DOHH2 (cell line): ENCODE measurements at regions not wholly inside any gene's neighbourhood (a gene's known extent, or its start where the extent isn't known, plus 50 kb on each side); places are given as distances from the start of the nearest gene placed in this dataset.

ENCODE experiments used
- EZH2phosphoT487 ChIP-seq: fragments of 200-600 bp; sonication (generic); IDR thresholded peaks from 2 replicates; pipeline ENCODE4 v1.6.1; 2017; ENCODE audit warnings: borderline replicate concordance, mild to moderate bottlenecking, antibody characterized with exemption, low read length, moderate library complexity, mixed read lengths
- TF ChIP-seq, protein P1 (sequence below): fragments of 200-600 bp; sonication (generic); IDR thresholded peaks from one replicate; pipeline ENCODE4 v1.5.1; 2014; ENCODE audit warnings: antibody characterized with exemption, mild to moderate bottlenecking, low read depth, low read length; ENCODE audit not compliant: poor library complexity, severe bottlenecking

DNA sequence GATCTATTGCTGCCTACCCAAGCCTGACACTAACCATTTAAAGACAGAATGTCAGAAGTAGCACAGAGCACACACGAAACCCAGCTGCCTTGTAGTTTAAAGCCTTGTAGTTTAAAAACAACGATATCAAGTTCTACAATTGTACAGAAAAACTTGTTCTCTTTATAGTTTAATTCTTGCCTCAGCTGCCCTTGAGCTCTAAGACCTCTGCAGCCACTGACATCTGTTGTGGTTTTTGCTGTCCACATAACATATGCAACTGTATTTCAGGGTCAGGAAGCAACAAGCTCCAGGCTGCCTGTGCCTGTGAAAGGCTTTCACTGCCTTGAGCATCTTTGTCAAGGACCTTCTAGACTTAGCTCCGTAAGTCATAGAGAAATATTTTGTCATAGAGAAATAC, 227.2 kb downstream of the SPCS3 start:
- TF ChIP-seq, protein P1, sequence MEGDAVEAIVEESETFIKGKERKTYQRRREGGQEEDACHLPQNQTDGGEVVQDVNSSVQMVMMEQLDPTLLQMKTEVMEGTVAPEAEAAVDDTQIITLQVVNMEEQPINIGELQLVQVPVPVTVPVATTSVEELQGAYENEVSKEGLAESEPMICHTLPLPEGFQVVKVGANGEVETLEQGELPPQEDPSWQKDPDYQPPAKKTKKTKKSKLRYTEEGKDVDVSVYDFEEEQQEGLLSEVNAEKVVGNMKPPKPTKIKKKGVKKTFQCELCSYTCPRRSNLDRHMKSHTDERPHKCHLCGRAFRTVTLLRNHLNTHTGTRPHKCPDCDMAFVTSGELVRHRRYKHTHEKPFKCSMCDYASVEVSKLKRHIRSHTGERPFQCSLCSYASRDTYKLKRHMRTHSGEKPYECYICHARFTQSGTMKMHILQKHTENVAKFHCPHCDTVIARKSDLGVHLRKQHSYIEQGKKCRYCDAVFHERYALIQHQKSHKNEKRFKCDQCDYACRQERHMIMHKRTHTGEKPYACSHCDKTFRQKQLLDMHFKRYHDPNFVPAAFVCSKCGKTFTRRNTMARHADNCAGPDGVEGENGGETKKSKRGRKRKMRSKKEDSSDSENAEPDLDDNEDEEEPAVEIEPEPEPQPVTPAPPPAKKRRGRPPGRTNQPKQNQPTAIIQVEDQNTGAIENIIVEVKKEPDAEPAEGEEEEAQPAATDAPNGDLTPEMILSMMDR: no peak
- no peak for TF ChIP-seq EZH2phosphoT487
